GM23338 (cell line): ENCODE measurements at regions not wholly inside any gene's neighbourhood (a gene's known extent, or its start where the extent isn't known, plus 50 kb on each side); places are given as distances from the start of the nearest gene placed in this dataset.

Experiments used
- ATAC-seq: fragments of 200-7000 bp; cut with Tn5 transposase; 3 replicates; pipeline ENCODE4 v1.9.1; 2020
- DNase-seq: peaks from one replicate; pipeline ENCODE4 v3.0.0-alpha.2; 2015; ENCODE audit warnings: low spot score
- H2AFZ ChIP-seq: fragments of 200-600 bp; sonication (generic); 2 replicates; pipeline ENCODE4 v1.8.0; 2016; ENCODE audit warnings: antibody characterized with exemption, mild to moderate bottlenecking, moderate library complexity
- H3F3A ChIP-seq: fragments of 200-600 bp; sonication (generic); replicated peaks from 2 replicates; pipeline ENCODE4 v1.8.0; 2017; ENCODE audit warnings: antibody characterized with exemption, mixed run types, low read depth
- H3K27ac ChIP-seq: fragments of 200-600 bp; sonication (generic); 2 replicates; pipeline ENCODE4 v1.6.1; 2016; ENCODE audit warnings: low read depth
- H3K27me3 ChIP-seq: fragments of 200-600 bp; sonication (generic); 2 replicates; pipeline ENCODE4 v1.8.0; 2016; ENCODE audit warnings: mild to moderate bottlenecking, mixed run types, moderate library complexity; ENCODE audit not compliant: insufficient read depth
- H3K36me3 ChIP-seq: fragments of 200-600 bp; sonication (generic); 2 replicates; pipeline ENCODE4 v1.8.0; 2016; ENCODE audit warnings: mild to moderate bottlenecking; ENCODE audit not compliant: insufficient read depth
- H3K4me1 ChIP-seq: fragments of 200-600 bp; sonication (generic); 2 replicates; pipeline ENCODE4 v1.8.0; 2016; ENCODE audit warnings: mild to moderate bottlenecking, moderate library complexity; ENCODE audit not compliant: insufficient read depth
- H3K4me2 ChIP-seq: fragments of 200-600 bp; sonication (generic); 2 replicates; pipeline ENCODE4 v1.7.1; 2017; ENCODE audit warnings: mixed run types
- H3K4me3 ChIP-seq: fragments of 200-600 bp; sonication (generic); 2 replicates; pipeline ENCODE4 v1.6.1; 2016; ENCODE audit warnings: mixed run types
- H3K79me2 ChIP-seq: fragments of 200-600 bp; sonication (generic); replicated peaks from 2 replicates; pipeline ENCODE4 v1.8.0; 2017; ENCODE audit warnings: mild to moderate bottlenecking; ENCODE audit not compliant: insufficient read depth
- H3K9me2 ChIP-seq: fragments of 200-600 bp; sonication (generic); 2 replicates; pipeline ENCODE4 v1.8.0; 2017; ENCODE audit not compliant: insufficient read depth
- H4K20me1 ChIP-seq: fragments of 200-600 bp; sonication (generic); replicated peaks from 2 replicates; pipeline ENCODE4 v1.8.0; 2017; ENCODE audit warnings: mild to moderate bottlenecking; ENCODE audit not compliant: insufficient read depth
- H3K27ac Mint-ChIP-seq: 2 replicates; pipeline ENCODE4 v1.8.0; 2020; ENCODE audit warnings: inconsistent platforms, mild to moderate bottlenecking, moderate library complexity, mixed read lengths
- H3K27me3 Mint-ChIP-seq: 3 replicates; pipeline ENCODE4 v1.8.0; 2022; ENCODE audit warnings: low read depth, mild to moderate bottlenecking, moderate library complexity, mixed read lengths, inconsistent platforms; ENCODE audit not compliant: insufficient read depth, poor library complexity
- H3K36me3 Mint-ChIP-seq: 3 replicates; pipeline ENCODE4 v1.8.0; 2021; ENCODE audit warnings: low read depth, mild to moderate bottlenecking, inconsistent platforms, moderate library complexity, mixed read lengths
- H3K4me1 Mint-ChIP-seq: 3 replicates; pipeline ENCODE4 v1.8.0; 2020; ENCODE audit warnings: mild to moderate bottlenecking, inconsistent platforms, mixed read lengths
- H3K4me3 Mint-ChIP-seq: 3 replicates; pipeline ENCODE4 v1.8.0; 2021; ENCODE audit warnings: moderate library complexity, mild to moderate bottlenecking, inconsistent platforms, mixed read lengths
- H3K9me3 Mint-ChIP-seq: 3 replicates; pipeline ENCODE4 v1.8.0; 2020; ENCODE audit warnings: moderate library complexity, mild to moderate bottlenecking, inconsistent platforms, mixed read lengths
- CREB1 ChIP-seq: fragments of 250-450 bp; sonication (Bioruptor Pico); IDR thresholded peaks from 2 replicates; pipeline ENCODE4 v1.5.0; 2020; ENCODE audit warnings: low read depth, mild to moderate bottlenecking, moderate library complexity
- CTCF ChIP-seq, 2 experiments: fragments of 200-600 bp in 1 of 2; sonication (generic) in 1 of 2; conservative IDR thresholded peaks; 2 replicates each; pipeline versions ENCODE4 v1.5.1 to v1.6.1; 2016 to 2017; ENCODE audit warnings: antibody characterized with exemption in 2 of 2, low read depth in 2 of 2, mild to moderate bottlenecking in 2 of 2, moderate library complexity in 1 of 2
- ETS1 ChIP-seq: IDR thresholded peaks from 2 replicates; pipeline ENCODE4 v1.6.1; 2016; ENCODE audit warnings: antibody characterized with exemption
- EZH2 ChIP-seq: fragments of 200-600 bp; sonication (generic); IDR thresholded peaks from one replicate; pipeline ENCODE4 v1.8.0; 2017; ENCODE audit warnings: antibody characterized with exemption, mild to moderate bottlenecking, low read depth; ENCODE audit not compliant: unreplicated experiment
- EZH2phosphoT487 ChIP-seq: fragments of 200-600 bp; sonication (generic); IDR thresholded peaks from one replicate; pipeline ENCODE4 v1.8.1; 2018; ENCODE audit warnings: antibody characterized with exemption; ENCODE audit not compliant: unreplicated experiment
- JUNB ChIP-seq: IDR thresholded peaks from one replicate; pipeline ENCODE4 v1.6.1; 2016; ENCODE audit warnings: antibody characterized with exemption; ENCODE audit not compliant: unreplicated experiment
- POLR2AphosphoS5 ChIP-seq: IDR thresholded peaks from 2 replicates; pipeline ENCODE4 v1.6.1; 2016; ENCODE audit warnings: antibody characterized with exemption, low read depth
- STAT1 ChIP-seq: IDR thresholded peaks from one replicate; pipeline ENCODE4 v1.6.1; 2016; ENCODE audit warnings: antibody characterized with exemption; ENCODE audit not compliant: unreplicated experiment
- ZNF114 ChIP-seq: fragments of 250-450 bp; sonication (Bioruptor Pico); IDR thresholded peaks from 2 replicates; pipeline ENCODE4 v1.5.0; 2020; ENCODE audit warnings: mild to moderate bottlenecking, moderate library complexity
- ZNF462 ChIP-seq: fragments of 250-450 bp; sonication (Bioruptor Pico); IDR thresholded peaks from 2 replicates; pipeline ENCODE4 v1.5.0; 2020; ENCODE audit warnings: mild to moderate bottlenecking, moderate library complexity

- H3K4me2 ChIP-seq: no peak overlapping the region
- no peak overlapping the region for H3K4me3 ChIP-seq
- H3K79me2 ChIP-seq: no peaks in the 10 kb centered on the region
- no peak overlapping the region for H2AFZ ChIP-seq
- no peaks in the 10 kb centered on the region for H3K9me3 Mint-ChIP-seq
- H3F3A ChIP-seq: no peaks in the 10 kb centered on the region
- no peaks in the 10 kb centered on the region for H3K27me3 Mint-ChIP-seq
- no peak overlapping the region for H3K27ac ChIP-seq
- no peak for DNase-seq
- H4K20me1 ChIP-seq: no peaks in the 10 kb centered on the region
- TF ChIP-seq ZNF114 (CRISPR knock-in tag) (no peak), JUNB (no peak), CREB1 (CRISPR knock-in tag) (no peak)
- H3K27ac Mint-ChIP-seq: no peak overlapping the region
- H3K36me3 Mint-ChIP-seq: no peaks in the 10 kb centered on the region
- H3K36me3 ChIP-seq: no peaks in the 10 kb centered on the region
- no peak for ATAC-seq
- no peaks in the 10 kb centered on the region for H3K27me3 ChIP-seq
- H3K4me1 ChIP-seq: no peaks in the 10 kb centered on the region
- H3K4me3 Mint-ChIP-seq: no peak overlapping the region
- H3K9me2 ChIP-seq: no peaks in the 10 kb centered on the region
- H3K4me1 Mint-ChIP-seq: no peaks in the 10 kb centered on the region
These were observed 67.1 kb upstream of the DCN start for GRCh38 chr12:91249518-91250272.

- H3F3A ChIP-seq: no peaks in the 10 kb centered on the region
- Mint-ChIP-seq H3K4me1 (no peaks in the 10 kb centered on the region), H3K4me3 (no peak overlapping the region), H3K36me3 (no peaks in the 10 kb centered on the region), H3K9me3 (no peaks in the 10 kb centered on the region; the same call in 2 of the 3 replicates), H3K27ac (no peak overlapping the region), H3K27me3 (no peaks in the 10 kb centered on the region)
- H3K27me3 ChIP-seq: no peaks in the 10 kb centered on the region
- H3K4me2 ChIP-seq: no peak overlapping the region
- H3K27ac ChIP-seq: no peak overlapping the region
- H3K4me1 ChIP-seq: no peaks in the 10 kb centered on the region
- H3K9me2 ChIP-seq: no peaks in the 10 kb centered on the region
- no peaks in the 10 kb centered on the region for H3K36me3 ChIP-seq
- H3K79me2 ChIP-seq: no peaks in the 10 kb centered on the region
- no peak overlapping the region for H2AFZ ChIP-seq
- H3K4me3 ChIP-seq: no peak overlapping the region
- no peak for DNase-seq
- no peaks in the 10 kb centered on the region for H4K20me1 ChIP-seq
- ATAC-seq: no peak
- no peak for TF ChIP-seq ETS1
- no peak for TF ChIP-seq STAT1
- TF ChIP-seq ZNF462: no peak
- no peak for TF ChIP-seq CTCF (conservative IDR thresholded peaks at IDR 0.05; ENCODE audit: low read depth in 2 of 2)
- TF ChIP-seq POLR2AphosphoS5: no peak
- TF ChIP-seq EZH2phosphoT487: no peak
- no peak for TF ChIP-seq EZH2
- TF ChIP-seq CREB1 (CRISPR knock-in tag): no peak
- no peak for TF ChIP-seq ZNF114 (CRISPR knock-in tag)
These were observed 66.4 kb upstream of the DCN start for GRCh38 chr12:91249054-91249453.
